A673 (cell line): ENCODE measurements at regions not wholly inside any gene's neighbourhood (a gene's known extent, or its start where the extent isn't known, plus 50 kb on each side); places are given as distances from the start of the nearest gene placed in this dataset.
"Not testable (repeated sequence)": the region's sequence is repeated elsewhere in the genome, so short reads cannot be mapped to it uniquely, and the experiment has no call there.

Experiments
- BruUV-seq: library from RNA; stranded (reverse); fragments of 400-500 nt; replicated peaks from 2 replicates; lab custom pipeline; 2021; lab: Mats Ljungman, UMichigan
- CTCF ChIA-PET: fragments of 300-600 bp; sonication (Branson Sonifier 250); formaldehyde crosslinking; loops from one replicate; lab custom pipeline; 2022; ENCODE audit warnings: antibody characterized with exemption; lab: Charles Lee
- POLR2A ChIA-PET: fragments of 300-600 bp; sonication (Branson Sonifier 250); formaldehyde crosslinking; loops from one replicate; lab custom pipeline; 2022; ENCODE audit warnings: antibody characterized with exemption; ENCODE audit not compliant: low non-redundant PET; lab: Charles Lee
- DNase-seq: peaks from one replicate; pipeline ENCODE4 v3.0.0-alpha.2; 2015; ENCODE audit warnings: low spot score
- H3K27ac ChIP-seq: fragments of 200-600 bp; sonication (generic); 2 replicates; pipeline ENCODE4 v1.5.1; 2016; ENCODE audit warnings: mixed run types, low read depth, mild to moderate bottlenecking, mixed read lengths, antibody characterized with exemption, low read length; ENCODE audit not compliant: poor library complexity, severe bottlenecking
- H3K27me3 ChIP-seq: fragments of 200-600 bp; sonication (generic); replicated peaks from 2 replicates; pipeline ENCODE4 v1.6.1; 2017; ENCODE audit warnings: mixed run types, low read depth, mild to moderate bottlenecking, mixed read lengths, antibody characterized with exemption, low read length; ENCODE audit not compliant: insufficient read depth, poor library complexity
- H3K36me3 ChIP-seq: fragments of 200-600 bp; sonication (generic); 2 replicates; pipeline ENCODE4 v1.6.1; 2016; ENCODE audit warnings: mixed run types, mild to moderate bottlenecking, mixed read lengths, antibody characterized with exemption, low read length; ENCODE audit not compliant: insufficient read depth, poor library complexity, severe bottlenecking
- H3K4me1 ChIP-seq: fragments of 200-600 bp; sonication (generic); 2 replicates; pipeline ENCODE4 v1.6.1; 2017; ENCODE audit warnings: mixed run types, mild to moderate bottlenecking, mixed read lengths, antibody characterized with exemption, low read length; ENCODE audit not compliant: insufficient read depth, poor library complexity, severe bottlenecking
- H3K4me3 ChIP-seq: fragments of 200-600 bp; sonication (generic); 2 replicates; pipeline ENCODE4 v1.5.1; 2016; ENCODE audit warnings: low read depth, mixed run types, mild to moderate bottlenecking, mixed read lengths, low read length; ENCODE audit not compliant: poor library complexity, severe bottlenecking
- H3K9me3 ChIP-seq: fragments of 200-600 bp; sonication (generic); 2 replicates; pipeline ENCODE4 v1.6.1; 2016; ENCODE audit warnings: mixed run types, low read depth, mild to moderate bottlenecking, mixed read lengths, antibody characterized with exemption, low read length; ENCODE audit not compliant: poor library complexity, severe bottlenecking
- CTCF ChIP-seq: fragments of 300-800, 200-600 bp; sonication (generic); conservative IDR thresholded peaks from 2 replicates; pipeline ENCODE4 v1.5.1; 2017; ENCODE audit warnings: low read depth, mild to moderate bottlenecking, antibody characterized with exemption, low read length, moderate library complexity, mixed read lengths
- EZH2 ChIP-seq: fragments of 200-600 bp; sonication (generic); IDR thresholded peaks from 2 replicates; pipeline ENCODE4 v1.6.1; 2017; ENCODE audit warnings: borderline replicate concordance, low read depth, mild to moderate bottlenecking, mixed read lengths, antibody characterized with exemption, low read length; ENCODE audit not compliant: poor library complexity, severe bottlenecking
- intact Hi-C: fragments of 100-400 bp; cut with micrococcal nuclease; formaldehyde crosslinking; loops from one replicate; pipeline ENCODE4 v1.10.0; 2022; ENCODE audit not compliant: unreplicated experiment

GRCh38 chr1:219075121-219075879 lies 98.4 kb upstream of the LYPLAL1 start:
- TF ChIP-seq EZH2: no peak
- no peak for TF ChIP-seq CTCF
- Histone ChIP-seq H3K27ac (no peak overlapping the region), H3K27me3 (no peaks in the 10 kb centered on the region), H3K4me1 (no peaks in the 10 kb centered on the region), H3K9me3 (no peaks in the 10 kb centered on the region), H3K36me3 (no peaks in the 10 kb centered on the region), H3K4me3 (no peak overlapping the region)
- BruUV-seq: no TSS peak
- intact Hi-C loops: no loop called here
- no peak for DNase-seq
- ChIA-PET POLR2A (no interaction called here), CTCF (no interaction called here)

DNA sequence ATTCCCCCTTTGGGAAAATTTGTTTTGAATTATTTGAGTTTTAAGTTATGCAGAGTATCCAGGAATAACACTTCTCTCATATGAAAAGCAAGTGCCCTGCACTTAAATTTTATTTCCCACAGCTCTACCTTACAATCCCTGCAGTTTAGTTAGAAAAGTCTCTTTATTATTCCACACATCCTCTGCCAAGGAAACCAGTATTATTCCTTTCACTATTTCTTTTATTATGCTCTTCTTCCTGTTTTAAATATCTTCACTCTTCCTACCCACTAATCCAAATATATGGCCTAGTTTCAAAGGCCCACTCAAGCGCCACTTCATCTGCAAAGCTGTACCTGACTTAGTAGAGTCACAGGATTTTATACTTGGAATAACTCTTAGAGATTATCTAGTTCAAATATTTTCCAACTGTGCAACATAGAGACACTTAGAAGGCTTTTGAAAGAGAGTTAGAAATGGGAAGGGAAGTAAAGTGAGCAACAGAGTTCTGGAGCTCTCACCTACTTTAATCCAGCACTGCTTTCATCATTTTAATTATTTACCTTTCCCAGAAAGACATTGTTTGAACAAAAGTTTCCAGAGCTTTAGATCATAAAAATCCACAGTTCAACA lies 97.2 kb upstream of the LYPLAL1 start:
- Histone ChIP-seq H3K27me3 (no peaks in the 10 kb centered on the region), H3K27ac (no peak overlapping the region), H3K4me1 (no peaks in the 10 kb centered on the region), H3K4me3 (no peak overlapping the region), H3K36me3 (no peaks in the 10 kb centered on the region), H3K9me3 (no peaks in the 10 kb centered on the region)
- DNase-seq: no peak
- TF ChIP-seq CTCF (no peak), EZH2 (no peak)
- ChIA-PET POLR2A (no interaction called here), CTCF (no interaction called here)
- BruUV-seq: no TSS peak
- intact Hi-C loops: no loop called here

- POLR2A ChIA-PET, H3K9me3 ChIP-seq, DNase-seq, H3K27ac ChIP-seq, H3K36me3 ChIP-seq, H3K27me3 ChIP-seq, H3K4me3 ChIP-seq, BruUV-seq, H3K4me1 ChIP-seq, CTCF ChIA-PET, intact Hi-C loops: not testable (repeated sequence)
Measured at GRCh38 chr1:219077767-219078166, 95.9 kb upstream of the LYPLAL1 start.
